Caco-2 (cell line): ENCODE measurements at regions not wholly inside any gene's neighbourhood (a gene's known extent, or its start where the extent isn't known, plus 50 kb on each side); places are given as distances from the start of the nearest gene placed in this dataset.

Experiments used
- BruUV-seq: library from RNA; stranded (reverse); fragments of 400-500 nt; replicated peaks from 2 replicates; lab custom pipeline; 2021; lab: Mats Ljungman, UMichigan
- CTCF ChIA-PET: fragments of 300-600 bp; sonication (Branson Sonifier 250); formaldehyde crosslinking; loops from one replicate; lab custom pipeline; 2022; ENCODE audit warnings: antibody characterized with exemption; lab: Charles Lee
- POLR2A ChIA-PET: fragments of 300-600 bp; sonication (Branson Sonifier 250); formaldehyde crosslinking; loops from one replicate; lab custom pipeline; 2022; ENCODE audit warnings: antibody characterized with exemption; lab: Charles Lee
- DNase-seq, 2 experiments: peaks; one replicate each; pipeline versions ENCODE4 v3.0.0 to v3.0.0-alpha.2; 2020 to 2022
- H3K27me3 ChIP-seq: replicated peaks from 2 replicates; pipeline ENCODE4 v1.6.0; 2011; ENCODE audit warnings: low read length; ENCODE audit not compliant: control insufficient read depth, insufficient read depth
- H3K36me3 ChIP-seq: 2 replicates; pipeline ENCODE4 v1.5.1; 2011; ENCODE audit warnings: low read length; ENCODE audit not compliant: control insufficient read depth, insufficient read depth
- H3K4me1 ChIP-seq: fragments of 250-450 bp; sonication (Bioruptor Pico); 2 replicates; pipeline ENCODE4 v1.5.1; 2020; ENCODE audit warnings: mild to moderate bottlenecking
- H3K4me3 ChIP-seq: 2 replicates; pipeline ENCODE4 v1.5.1; 2011; ENCODE audit warnings: low read depth, mild to moderate bottlenecking, control low read depth, low read length
- H3K9me3 ChIP-seq: fragments of 250-450 bp; sonication (Bioruptor Pico); 2 replicates; pipeline ENCODE4 v1.5.1; 2020; ENCODE audit warnings: mild to moderate bottlenecking, moderate library complexity
- H3K27ac Mint-ChIP-seq: one replicate; pipeline ENCODE4 v1.8.0; 2022; ENCODE audit warnings: mixed read lengths; ENCODE audit not compliant: unreplicated experiment
- H3K27me3 Mint-ChIP-seq: one replicate; pipeline ENCODE4 v1.8.0; 2022; ENCODE audit warnings: mixed read lengths; ENCODE audit not compliant: insufficient read depth, unreplicated experiment
- H3K36me3 Mint-ChIP-seq: one replicate; pipeline ENCODE4 v1.8.0; 2022; ENCODE audit warnings: mild to moderate bottlenecking, mixed read lengths; ENCODE audit not compliant: insufficient read depth, unreplicated experiment
- H3K4me1 Mint-ChIP-seq: one replicate; pipeline ENCODE4 v1.8.0; 2022; ENCODE audit warnings: low read depth, mixed read lengths; ENCODE audit not compliant: unreplicated experiment
- H3K4me3 Mint-ChIP-seq: one replicate; pipeline ENCODE4 v1.8.0; 2022; ENCODE audit warnings: mild to moderate bottlenecking, moderate library complexity, mixed read lengths; ENCODE audit not compliant: unreplicated experiment
- H3K9me3 Mint-ChIP-seq: one replicate; pipeline ENCODE4 v1.8.0; 2022; ENCODE audit warnings: mixed read lengths; ENCODE audit not compliant: unreplicated experiment
- intact Hi-C: fragments of 100-400 bp; cut with micrococcal nuclease; formaldehyde crosslinking; loops from one replicate; pipeline ENCODE4 v1.10.0; 2022; ENCODE audit not compliant: unreplicated experiment
- TF ChIP-seq, protein P1 (sequence below), 2 experiments: fragments of 200-600 bp in 1 of 2; IDR thresholded peaks; 1 replicate in 1 of 2; 2 replicates in 1 of 2; pipeline versions ENCODE4 v1.5.1 to v1.8.0; 2011 to 2022; ENCODE audit warnings: antibody characterized with exemption in 1 of 2, control low read depth in 1 of 2, inconsistent platforms in 1 of 2, low read depth in 1 of 2, low read length in 1 of 2, mild to moderate bottlenecking in 1 of 2, moderate library complexity in 1 of 2; ENCODE audit not compliant: insufficient read depth in 1 of 2, severe bottlenecking in 1 of 2, unreplicated experiment in 1 of 2

DNA sequence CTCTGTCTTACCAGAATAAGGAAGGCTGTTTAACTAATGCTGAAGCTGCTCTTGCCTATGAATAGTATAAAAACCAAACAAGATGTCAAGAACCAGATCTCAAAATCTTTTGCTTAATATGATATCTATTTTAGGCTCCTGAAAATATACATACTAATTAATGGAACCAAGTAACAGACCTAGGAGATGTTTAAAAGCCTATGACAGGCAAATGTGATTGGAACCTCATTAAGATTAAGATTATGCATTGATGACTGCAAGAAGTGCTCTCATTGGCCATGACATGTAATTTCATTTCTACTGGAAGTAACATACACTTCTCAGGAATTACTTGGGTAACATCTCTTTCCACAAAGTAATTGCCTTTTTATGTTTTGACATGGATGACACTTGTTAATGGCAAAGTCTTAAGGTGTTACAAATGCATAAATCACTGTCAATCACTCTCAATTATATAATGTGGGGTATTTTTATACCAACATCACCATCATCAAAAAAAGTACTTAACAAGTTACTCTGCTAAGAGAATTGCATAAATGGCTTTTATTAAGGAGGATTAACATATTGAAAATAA is 326.9 kb upstream of the MIR17HG start:
- CTCF ChIA-PET: interaction anchor here (0.6 kb wide), 1 partner anchor 562 kb away, joined by 3 read pairs; no protein-coding TSS in a partner anchor
- H3K27ac Mint-ChIP-seq: no peak overlapping the region
- no peaks in the 10 kb centered on the region for H3K9me3 Mint-ChIP-seq
- H3K36me3 ChIP-seq: no peaks in the 10 kb centered on the region
- H3K27me3 ChIP-seq: no peaks in the 10 kb centered on the region
- no peaks in the 10 kb centered on the region for H3K4me1 Mint-ChIP-seq
- no peak overlapping the region for H3K4me3 ChIP-seq
- BruUV-seq: no TSS peak
- H3K9me3 ChIP-seq: no peaks in the 10 kb centered on the region
- no peak overlapping the region for H3K4me3 Mint-ChIP-seq
- TF ChIP-seq, protein P1, sequence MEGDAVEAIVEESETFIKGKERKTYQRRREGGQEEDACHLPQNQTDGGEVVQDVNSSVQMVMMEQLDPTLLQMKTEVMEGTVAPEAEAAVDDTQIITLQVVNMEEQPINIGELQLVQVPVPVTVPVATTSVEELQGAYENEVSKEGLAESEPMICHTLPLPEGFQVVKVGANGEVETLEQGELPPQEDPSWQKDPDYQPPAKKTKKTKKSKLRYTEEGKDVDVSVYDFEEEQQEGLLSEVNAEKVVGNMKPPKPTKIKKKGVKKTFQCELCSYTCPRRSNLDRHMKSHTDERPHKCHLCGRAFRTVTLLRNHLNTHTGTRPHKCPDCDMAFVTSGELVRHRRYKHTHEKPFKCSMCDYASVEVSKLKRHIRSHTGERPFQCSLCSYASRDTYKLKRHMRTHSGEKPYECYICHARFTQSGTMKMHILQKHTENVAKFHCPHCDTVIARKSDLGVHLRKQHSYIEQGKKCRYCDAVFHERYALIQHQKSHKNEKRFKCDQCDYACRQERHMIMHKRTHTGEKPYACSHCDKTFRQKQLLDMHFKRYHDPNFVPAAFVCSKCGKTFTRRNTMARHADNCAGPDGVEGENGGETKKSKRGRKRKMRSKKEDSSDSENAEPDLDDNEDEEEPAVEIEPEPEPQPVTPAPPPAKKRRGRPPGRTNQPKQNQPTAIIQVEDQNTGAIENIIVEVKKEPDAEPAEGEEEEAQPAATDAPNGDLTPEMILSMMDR (IDR thresholded peaks at IDR 0.05; ENCODE audit: insufficient read depth in 1 of 2, low read depth in 1 of 2, low read length in 1 of 2, severe bottlenecking in 1 of 2, unreplicated experiment in 1 of 2): no peak
- DNase-seq: no peak
- H3K36me3 Mint-ChIP-seq: no peaks in the 10 kb centered on the region
- intact Hi-C loops: no loop called here
- H3K4me1 ChIP-seq: no peaks in the 10 kb centered on the region
- H3K27me3 Mint-ChIP-seq: peaks cover 4% of the 10 kb centered on the region
- POLR2A ChIA-PET: no interaction called here

DNA sequence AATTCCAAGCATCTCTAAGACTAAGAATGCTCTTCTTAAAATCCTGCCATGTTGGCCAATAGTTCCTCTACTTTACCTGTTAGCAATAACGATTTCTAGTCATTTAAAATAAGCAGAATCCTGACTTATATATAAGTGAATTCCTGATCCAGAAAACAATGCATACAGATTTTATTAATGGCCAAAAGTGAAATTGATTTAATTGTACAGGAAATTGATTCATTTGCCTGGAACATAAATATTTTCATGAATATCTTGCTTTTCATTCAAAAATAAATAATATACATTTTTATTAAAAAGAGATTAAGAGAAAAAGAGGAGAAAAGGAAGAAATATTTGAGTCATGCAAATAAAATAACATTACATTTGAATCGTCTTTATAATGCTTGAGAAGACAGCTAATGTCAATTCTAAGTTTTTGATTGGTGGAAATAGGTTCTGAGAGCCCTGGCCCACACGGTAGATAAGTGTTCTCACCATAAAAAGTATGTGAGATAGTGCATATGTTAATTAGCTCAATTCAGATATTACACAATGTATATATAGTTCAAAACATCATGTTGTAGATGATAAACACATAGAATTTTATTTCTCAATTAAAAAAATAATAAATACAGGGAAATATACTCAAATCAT is 323.2 kb upstream of the MIR17HG start:
- no peaks in the 10 kb centered on the region for H3K4me1 Mint-ChIP-seq
- no peak for DNase-seq
- H3K4me3 Mint-ChIP-seq: no peak overlapping the region
- no peak overlapping the region for H3K27ac Mint-ChIP-seq
- BruUV-seq: no TSS peak
- ChIA-PET CTCF (no interaction called here), POLR2A (no interaction called here)
- H3K36me3 Mint-ChIP-seq: no peaks in the 10 kb centered on the region
- no peaks in the 10 kb centered on the region for H3K27me3 ChIP-seq
- intact Hi-C loops: no loop called here
- H3K9me3 Mint-ChIP-seq: no peaks in the 10 kb centered on the region
- H3K9me3 ChIP-seq: no peaks in the 10 kb centered on the region
- H3K4me3 ChIP-seq: no peak overlapping the region
- H3K27me3 Mint-ChIP-seq: peaks cover 11% of the 10 kb centered on the region
- H3K36me3 ChIP-seq: no peaks in the 10 kb centered on the region
- TF ChIP-seq, protein P1 (IDR thresholded peaks at IDR 0.05; ENCODE audit: insufficient read depth in 1 of 2, low read depth in 1 of 2, low read length in 1 of 2, severe bottlenecking in 1 of 2, unreplicated experiment in 1 of 2): no peak
- H3K4me1 ChIP-seq: no peaks in the 10 kb centered on the region

DNA sequence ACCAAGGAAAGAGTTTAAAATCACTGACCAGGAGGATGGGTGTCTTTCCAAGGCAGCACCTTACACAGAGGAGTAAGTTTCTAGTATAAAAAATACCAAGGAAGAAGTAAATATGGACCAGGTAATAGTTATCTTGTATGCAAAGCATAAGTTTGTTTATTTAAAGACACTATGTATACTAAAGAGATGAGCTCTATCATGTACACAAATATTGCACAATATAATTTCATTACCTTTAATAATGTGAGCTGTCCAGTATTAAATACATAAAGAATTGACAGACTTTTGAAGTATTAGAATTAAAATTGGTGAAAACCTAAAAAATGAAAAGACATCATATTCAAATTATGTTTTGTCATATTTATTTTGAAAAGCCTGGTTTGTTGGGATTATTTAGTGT is 322.0 kb upstream of the MIR17HG start:
- intact Hi-C loops: no loop called here
- Mint-ChIP-seq H3K9me3 (no peaks in the 10 kb centered on the region), H3K36me3 (no peaks in the 10 kb centered on the region), H3K27ac (no peak overlapping the region), H3K4me3 (no peak overlapping the region), H3K27me3 (peaks cover 17% of the 10 kb centered on the region), H3K4me1 (no peaks in the 10 kb centered on the region)
- DNase-seq: no peak
- POLR2A ChIA-PET: no interaction called here
- no peaks in the 10 kb centered on the region for H3K27me3 ChIP-seq
- no peaks in the 10 kb centered on the region for H3K36me3 ChIP-seq
- H3K4me3 ChIP-seq: no peak overlapping the region
- H3K9me3 ChIP-seq: no peaks in the 10 kb centered on the region
- no peaks in the 10 kb centered on the region for H3K4me1 ChIP-seq
- CTCF ChIA-PET: no interaction called here
- TF ChIP-seq, protein P1 (IDR thresholded peaks at IDR 0.05; ENCODE audit: insufficient read depth in 1 of 2, low read depth in 1 of 2, low read length in 1 of 2, severe bottlenecking in 1 of 2, unreplicated experiment in 1 of 2): no peak
- no TSS peak for BruUV-seq
